Neural cell (in vitro differentiated cells): ENCODE measurements at regions not wholly inside any gene's neighbourhood (a gene's known extent, or its start where the extent isn't known, plus 50 kb on each side); places are given as distances from the start of the nearest gene placed in this dataset.

ENCODE experiments used
- EZH2 ChIP-seq: fragments of 200-600, 300-800 bp; shearing (Covaris generic), sonication (generic); IDR thresholded peaks from 2 replicates; pipeline ENCODE4 v1.6.1; 2014; ENCODE audit warnings: antibody characterized with exemption, low read length, borderline replicate concordance, mild to moderate bottlenecking; ENCODE audit not compliant: insufficient read depth, poor library complexity, severe bottlenecking
- POLR2AphosphoS5 ChIP-seq: IDR thresholded peaks from 2 replicates; pipeline ENCODE4 v1.6.1; 2012
- RAD21 ChIP-seq: fragments of 450-650 bp; conservative IDR thresholded peaks from 2 replicates; pipeline ENCODE4 v1.6.1; 2014; ENCODE audit warnings: antibody characterized with exemption, mild to moderate bottlenecking, moderate library complexity
- TAF1 ChIP-seq: IDR thresholded peaks from 2 replicates; pipeline ENCODE4 v1.6.1; 2012; ENCODE audit warnings: low read depth
- TF ChIP-seq, protein P1 (sequence below): fragments of 450-650 bp; IDR thresholded peaks from 2 replicates; pipeline ENCODE4 v1.5.1; 2014; ENCODE audit warnings: antibody characterized with exemption, mild to moderate bottlenecking, moderate library complexity; ENCODE audit not compliant: poor library complexity, severe bottlenecking
- TF ChIP-seq, protein P2 (sequence below): IDR thresholded peaks from 2 replicates; pipeline ENCODE4 v1.6.1; 2012; ENCODE audit warnings: borderline replicate concordance

DNA sequence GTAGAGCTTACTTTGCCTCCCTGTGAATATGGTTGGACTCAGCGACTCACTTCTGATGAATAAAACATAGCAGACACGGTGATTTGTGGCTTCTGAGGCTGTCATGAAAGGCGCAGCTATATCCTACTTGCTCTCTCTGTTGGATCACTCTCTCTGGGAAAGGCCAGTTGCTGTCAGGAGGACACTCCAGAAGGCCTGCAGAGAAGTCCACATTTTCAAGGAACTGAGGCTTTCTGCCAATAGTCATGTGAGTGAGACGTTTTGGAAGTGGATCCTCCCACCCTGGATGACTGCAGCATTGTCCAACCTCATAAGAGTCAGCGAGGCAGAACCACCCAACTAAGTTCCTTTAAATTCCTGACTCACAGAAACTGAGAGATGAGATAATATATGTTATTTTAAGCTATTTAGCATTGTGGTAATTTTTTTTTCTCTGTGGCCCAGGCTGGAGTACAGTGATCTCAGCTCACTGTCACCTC is 156.0 kb upstream of the MAST4 start:
- TF ChIP-seq POLR2AphosphoS5 (no peak), TAF1 (no peak), EZH2 (no peak), RAD21 (no peak)
- TF ChIP-seq, protein P1, sequence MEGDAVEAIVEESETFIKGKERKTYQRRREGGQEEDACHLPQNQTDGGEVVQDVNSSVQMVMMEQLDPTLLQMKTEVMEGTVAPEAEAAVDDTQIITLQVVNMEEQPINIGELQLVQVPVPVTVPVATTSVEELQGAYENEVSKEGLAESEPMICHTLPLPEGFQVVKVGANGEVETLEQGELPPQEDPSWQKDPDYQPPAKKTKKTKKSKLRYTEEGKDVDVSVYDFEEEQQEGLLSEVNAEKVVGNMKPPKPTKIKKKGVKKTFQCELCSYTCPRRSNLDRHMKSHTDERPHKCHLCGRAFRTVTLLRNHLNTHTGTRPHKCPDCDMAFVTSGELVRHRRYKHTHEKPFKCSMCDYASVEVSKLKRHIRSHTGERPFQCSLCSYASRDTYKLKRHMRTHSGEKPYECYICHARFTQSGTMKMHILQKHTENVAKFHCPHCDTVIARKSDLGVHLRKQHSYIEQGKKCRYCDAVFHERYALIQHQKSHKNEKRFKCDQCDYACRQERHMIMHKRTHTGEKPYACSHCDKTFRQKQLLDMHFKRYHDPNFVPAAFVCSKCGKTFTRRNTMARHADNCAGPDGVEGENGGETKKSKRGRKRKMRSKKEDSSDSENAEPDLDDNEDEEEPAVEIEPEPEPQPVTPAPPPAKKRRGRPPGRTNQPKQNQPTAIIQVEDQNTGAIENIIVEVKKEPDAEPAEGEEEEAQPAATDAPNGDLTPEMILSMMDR: no peak
- TF ChIP-seq, protein P2, sequence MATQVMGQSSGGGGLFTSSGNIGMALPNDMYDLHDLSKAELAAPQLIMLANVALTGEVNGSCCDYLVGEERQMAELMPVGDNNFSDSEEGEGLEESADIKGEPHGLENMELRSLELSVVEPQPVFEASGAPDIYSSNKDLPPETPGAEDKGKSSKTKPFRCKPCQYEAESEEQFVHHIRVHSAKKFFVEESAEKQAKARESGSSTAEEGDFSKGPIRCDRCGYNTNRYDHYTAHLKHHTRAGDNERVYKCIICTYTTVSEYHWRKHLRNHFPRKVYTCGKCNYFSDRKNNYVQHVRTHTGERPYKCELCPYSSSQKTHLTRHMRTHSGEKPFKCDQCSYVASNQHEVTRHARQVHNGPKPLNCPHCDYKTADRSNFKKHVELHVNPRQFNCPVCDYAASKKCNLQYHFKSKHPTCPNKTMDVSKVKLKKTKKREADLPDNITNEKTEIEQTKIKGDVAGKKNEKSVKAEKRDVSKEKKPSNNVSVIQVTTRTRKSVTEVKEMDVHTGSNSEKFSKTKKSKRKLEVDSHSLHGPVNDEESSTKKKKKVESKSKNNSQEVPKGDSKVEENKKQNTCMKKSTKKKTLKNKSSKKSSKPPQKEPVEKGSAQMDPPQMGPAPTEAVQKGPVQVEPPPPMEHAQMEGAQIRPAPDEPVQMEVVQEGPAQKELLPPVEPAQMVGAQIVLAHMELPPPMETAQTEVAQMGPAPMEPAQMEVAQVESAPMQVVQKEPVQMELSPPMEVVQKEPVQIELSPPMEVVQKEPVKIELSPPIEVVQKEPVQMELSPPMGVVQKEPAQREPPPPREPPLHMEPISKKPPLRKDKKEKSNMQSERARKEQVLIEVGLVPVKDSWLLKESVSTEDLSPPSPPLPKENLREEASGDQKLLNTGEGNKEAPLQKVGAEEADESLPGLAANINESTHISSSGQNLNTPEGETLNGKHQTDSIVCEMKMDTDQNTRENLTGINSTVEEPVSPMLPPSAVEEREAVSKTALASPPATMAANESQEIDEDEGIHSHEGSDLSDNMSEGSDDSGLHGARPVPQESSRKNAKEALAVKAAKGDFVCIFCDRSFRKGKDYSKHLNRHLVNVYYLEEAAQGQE: no peak
